Activated naive CD4-positive, alpha-beta T cell treated with Interleukin-2 at 50 U/mL for 16 hours (primary cell): ENCODE measurements at regions not wholly inside any gene's neighbourhood (a gene's known extent, or its start where the extent isn't known, plus 50 kb on each side); places are given as distances from the start of the nearest gene placed in this dataset.

Source experiments
- DNase-seq: peaks from one replicate; pipeline ENCODE4 v3.0.0-alpha.2; 2020

DNA sequence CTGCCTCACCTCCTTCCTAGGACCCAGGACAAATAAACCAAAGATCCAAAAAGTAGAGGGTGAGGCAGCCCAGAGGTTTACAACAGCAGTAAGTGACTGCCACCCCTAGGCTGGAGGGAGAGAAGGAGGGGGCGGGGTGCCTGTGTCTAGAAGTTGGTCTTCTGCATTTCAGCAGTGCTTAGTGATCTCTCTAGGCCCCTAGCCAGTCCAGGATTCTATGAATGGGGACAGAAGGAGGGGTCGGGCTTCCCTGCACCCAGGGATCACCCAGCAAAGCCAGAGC, 62.8 kb upstream of the KDM7A start:
- no peak for DNase-seq

DNA sequence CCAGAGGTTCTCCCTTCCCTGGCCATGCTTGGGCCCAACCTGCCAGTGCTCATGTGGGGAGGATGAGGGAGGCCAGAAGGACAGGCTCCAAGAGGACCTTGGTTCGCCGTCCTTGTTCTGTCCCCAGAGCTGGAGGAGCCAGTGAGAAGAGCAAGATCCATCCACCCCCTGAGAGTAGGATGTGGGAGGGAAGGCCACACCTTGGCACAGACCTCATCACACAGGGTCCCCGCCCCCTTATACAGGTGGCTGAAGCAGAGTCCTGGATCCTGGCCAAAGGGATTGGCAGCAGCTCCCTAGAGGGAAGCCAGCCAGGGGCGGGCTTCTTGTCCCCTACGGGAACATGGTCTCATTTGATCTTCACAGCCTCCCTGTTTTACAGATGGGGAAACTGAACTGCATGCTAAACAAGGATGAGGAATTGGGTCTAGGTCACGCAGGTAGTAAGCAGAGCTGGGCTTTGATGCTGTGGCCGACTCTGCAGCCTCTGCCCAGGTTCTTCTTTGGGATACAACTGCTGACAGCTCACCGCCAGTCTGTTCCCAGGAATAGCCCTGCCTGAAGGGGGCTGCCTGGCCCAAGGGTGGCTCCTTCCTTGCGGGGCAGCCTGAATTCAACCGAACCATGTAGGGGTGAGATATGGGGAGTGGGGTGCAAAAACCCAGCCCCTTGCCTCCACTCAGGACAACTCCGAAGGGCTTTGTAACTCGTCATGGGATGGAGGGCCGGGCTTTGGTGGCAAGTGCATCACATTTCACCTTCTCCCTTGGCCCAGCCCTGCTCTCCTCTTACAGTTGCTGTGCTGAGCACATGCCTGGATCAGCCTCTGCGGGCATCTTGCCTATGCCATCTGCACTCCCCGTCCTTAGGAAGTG, 62.2 kb upstream of the KDM7A start:
- DNase-seq: no peak

DNA sequence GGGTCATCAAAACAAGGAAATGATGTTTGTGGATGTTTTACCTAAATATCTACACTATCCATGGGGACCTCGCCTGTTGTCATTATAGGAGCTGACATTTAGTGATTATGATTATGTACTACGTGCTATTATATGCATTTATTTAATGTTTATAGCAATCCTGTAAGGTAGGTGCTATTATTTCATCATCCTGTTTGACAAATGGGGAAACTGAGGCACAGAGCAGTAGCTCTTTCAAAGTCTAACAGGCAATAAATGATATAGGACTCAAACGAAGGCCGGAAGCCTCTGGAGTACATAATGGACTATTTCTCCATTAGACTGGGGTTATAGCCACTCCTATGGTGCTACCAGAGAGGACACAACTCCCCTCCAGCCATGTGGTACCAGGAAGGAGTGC, 60.6 kb upstream of the KDM7A start:
- no peak for DNase-seq

DNA sequence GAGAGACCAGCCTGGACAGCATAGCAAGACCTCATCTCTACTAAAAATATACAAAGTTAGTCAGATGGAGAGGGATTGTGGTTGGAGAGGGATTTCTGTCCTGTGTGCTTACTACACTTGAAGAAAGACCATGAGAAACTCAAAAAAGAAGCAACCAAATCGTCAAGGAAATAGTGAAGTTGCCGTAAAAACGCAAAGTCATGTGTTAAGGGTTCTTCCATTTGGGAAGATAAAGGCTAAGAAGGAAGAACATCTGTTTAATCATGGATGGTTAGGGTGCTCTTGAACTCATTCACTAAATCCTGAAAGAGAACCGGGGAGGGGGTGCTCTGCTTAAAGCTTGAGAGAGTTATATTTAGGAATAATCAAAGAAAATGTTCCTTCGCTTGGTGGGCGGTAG, 59.8 kb upstream of the KDM7A start:
- no peak for DNase-seq

DNA sequence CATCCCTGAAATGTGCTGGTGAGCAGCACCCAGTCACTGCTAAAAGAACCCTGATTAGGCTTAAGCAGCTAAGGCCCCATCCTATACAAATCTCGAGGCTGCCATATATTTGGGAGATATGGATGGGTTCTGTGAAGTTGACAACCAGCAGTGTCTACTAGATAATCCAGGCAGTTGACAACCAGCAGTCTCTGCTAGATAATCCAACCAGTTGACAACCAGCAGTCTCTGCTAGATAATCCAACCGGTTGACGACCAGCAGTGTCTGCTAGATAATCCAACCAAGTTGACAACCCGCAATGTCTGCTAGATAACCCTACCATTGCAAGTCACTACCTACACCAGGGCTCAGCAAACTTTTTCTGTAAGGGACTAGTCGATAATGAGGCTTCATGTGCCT, 58.3 kb upstream of the KDM7A start:
- DNase-seq: no peak

DNA sequence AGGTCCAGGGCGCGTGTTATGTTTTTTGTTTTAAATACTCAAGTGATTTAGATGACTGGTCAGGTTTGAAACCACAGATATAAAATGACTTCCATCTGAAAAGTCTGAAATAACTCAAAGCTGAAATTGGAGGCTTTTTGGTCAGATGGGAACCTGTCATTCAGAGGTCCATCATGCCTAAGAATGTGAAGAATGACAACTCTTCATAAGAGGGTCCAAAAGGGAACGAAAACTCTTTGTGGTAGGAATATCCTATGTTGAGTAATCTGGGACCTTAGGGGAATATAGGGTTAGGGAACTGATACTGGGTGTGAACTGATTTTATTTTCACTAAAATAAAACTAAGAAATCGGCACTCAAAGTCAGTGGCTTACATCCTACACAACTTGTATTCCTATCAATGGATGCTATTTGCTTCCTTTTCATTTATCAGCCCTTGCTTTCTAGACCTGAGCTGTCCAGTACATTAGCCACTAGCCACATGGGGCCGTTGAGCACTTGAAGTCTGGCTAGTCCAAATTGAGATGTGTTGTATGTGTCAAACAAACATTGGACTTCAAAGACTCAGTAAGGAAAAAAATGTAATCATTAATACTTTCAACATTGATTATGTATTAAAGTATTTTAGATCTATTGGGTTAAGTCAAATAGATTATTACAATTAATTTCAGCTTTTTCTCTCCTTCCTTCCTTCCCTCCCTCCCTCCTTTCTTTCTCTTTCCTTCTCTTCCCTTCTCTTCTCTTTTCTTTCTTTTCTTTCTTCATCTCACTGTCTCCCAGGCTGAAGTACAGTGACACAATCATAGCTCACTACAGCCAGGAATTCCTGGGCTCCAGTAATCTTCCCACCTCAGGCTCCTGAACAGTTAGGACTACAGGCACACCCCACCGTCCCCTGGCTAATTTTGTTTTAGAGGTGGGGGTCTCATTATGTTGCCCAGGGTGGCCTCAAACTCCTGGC, 56.5 kb upstream of the KDM7A start:
- DNase-seq: no peak

DNA sequence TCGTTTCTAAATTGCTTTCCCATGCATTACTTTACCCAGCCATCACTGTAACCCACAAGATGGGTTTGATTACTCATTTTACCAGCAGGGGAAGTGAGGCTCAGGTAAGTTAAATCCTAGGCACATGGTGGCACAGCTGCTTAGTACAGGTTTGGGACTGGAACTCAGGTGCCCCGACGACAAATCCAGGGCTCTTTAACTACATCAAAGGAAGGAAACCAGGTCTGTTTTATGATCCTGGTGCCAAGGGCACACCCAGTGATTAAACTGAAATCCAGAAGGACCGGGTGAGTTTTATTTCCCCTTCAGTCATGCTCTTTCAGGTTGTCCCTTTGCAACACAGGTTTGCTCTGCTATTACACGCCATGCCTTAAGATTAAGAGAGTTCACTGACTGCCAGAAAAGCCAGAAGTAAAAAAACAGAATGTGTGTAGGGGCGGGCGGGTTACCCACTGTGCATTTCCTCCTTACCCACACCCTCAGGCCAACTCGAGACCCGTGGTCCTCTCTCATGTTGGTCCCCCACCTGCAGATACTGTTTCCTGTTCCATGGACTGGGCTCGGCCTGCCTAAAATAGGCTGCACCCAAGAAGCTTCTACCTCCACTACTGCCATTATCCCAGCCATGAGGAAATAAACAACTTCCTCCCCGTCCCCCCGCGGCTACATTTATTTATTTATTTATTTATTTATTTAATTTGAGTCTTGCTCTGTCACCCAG, 55.1 kb upstream of the KDM7A start:
- no peak for DNase-seq

DNA sequence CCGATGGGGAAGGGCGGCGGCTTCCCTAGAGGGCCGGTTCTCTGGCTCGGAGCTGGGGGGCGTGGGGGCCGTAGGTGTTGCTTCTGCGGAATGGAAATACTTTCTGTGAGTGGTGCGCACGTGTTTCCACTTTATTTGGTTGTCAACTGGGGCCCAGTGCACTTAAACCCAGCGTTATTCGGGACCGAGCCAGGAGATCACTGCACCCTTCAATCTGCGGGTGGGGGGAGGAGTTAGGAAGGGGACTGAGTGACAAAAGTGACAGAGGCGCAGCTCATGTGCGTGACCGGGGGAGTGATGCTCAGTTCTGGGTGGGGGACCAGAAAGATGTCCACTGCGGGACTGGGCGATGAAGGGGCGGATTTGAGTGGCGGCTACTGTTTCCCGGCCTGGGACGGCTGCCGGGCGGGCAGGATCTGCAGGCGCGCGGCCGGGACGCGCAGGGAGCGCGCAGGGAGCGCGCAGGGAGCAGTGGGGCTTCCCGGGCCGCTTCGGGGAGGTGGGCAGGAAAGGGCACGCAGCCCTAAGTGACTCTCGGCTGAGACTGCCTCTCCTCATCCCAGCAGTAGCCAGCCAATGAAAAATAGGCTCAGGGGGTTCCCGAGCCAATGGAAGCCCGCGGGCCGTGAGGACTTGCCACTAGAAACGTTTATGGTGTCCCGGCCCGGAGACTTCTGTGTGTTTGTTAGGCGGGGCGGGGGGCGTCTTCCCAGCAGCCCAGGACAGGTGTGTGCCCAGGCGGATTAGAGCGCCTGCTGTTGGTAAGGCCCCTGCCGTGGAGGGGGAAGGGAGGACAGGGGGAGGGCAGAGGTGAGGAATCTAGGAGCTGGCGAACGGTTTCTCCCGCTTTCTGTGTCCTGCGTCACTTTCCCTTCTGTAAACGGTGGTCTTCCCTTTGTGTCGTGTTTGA, 54.3 kb upstream of the KDM7A start:
- DNase-seq: peak; percentile 69

DNA sequence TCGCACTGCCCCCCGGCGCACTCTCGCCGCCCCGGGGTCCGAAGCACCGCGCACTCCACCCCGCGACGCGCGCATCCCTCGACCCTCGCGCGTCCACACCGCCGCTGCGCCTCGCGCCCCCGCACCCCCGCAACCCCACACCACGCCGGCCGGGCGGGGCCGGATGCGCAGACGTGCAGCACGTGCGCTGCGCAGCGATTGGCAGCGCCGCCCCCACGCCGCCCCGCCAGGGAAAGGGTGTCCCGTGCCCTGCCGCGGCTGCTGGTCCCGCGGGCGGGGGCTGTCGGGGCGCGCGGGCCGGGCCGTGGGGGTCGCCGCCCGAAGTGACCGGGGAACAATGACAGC, 53.7 kb upstream of the KDM7A start:
- DNase-seq: peak; percentile 79

DNA sequence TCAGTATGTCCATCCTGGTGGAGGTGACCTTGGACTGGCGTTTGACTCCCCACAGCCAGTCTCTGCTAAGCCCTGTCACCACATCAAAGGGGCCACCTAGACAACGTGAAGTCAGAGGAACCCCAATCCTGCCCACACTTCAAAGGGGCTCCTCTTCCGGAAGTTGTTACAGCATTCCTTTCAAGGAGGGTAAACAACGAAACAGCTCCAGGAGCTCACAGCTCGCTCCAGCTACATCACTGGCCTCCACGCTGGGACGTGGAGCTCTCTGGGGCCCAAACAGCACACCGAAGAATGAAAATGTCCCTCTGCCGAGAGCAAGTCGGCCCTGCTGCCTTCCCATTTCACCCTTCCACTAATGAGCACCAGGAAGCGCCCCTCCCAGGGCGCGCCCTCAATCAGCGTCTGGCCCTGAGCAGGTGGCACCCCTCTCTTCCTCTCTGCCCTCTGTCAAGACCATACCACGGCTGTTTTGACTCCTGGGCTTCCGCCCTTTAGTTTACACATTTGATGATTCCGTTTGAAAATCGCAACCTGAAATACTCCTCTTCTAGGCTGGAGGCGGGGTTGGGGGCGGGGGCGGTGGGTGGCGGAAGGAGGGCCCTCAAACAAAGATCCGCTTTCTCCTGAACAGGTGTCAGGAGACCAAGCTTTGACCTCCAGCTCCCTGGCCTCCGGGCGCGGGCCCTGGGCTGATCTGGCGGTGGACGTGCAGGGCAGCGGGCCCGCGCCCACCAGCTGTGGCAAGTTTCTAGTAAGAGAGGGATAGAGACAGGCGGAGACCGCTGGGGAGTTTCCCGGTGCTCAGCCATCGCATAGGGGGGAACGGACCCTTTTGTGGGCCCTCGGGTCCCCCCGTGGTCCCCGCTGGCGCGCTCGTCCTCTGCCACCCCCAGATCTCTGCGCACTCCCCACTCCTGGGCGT, 53.1 kb upstream of the KDM7A start:
- peak; percentile 63 for DNase-seq

DNA sequence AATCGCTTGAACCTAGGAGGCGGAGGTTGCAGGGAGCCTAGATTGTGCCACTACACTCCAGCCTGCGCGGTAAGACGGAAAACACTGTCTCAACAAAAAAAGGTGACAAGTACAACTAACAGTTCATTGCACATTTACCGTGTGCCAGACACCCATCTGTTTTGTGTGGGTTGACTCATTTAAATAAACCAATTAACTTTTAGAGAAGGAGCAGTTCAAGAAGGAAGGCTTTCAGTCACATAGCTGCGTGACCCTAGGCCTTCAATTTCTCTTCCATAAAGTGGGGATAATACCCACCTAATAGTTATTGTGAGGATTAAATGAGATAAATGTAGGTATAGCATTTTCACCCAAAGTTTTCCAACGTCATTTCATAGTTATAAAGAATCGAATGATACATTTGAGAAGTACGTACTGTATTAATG, 52.3 kb upstream of the KDM7A start:
- DNase-seq: no peak
